ENCODE measurements at regions not wholly inside any gene's neighbourhood (a gene's known extent, or its start where the extent isn't known, plus 50 kb on each side); places are given as distances from the start of the nearest gene placed in this dataset.

- peak; percentile 8 for DNase-seq (ENCODE audit: low read depth)
Observed at GRCh38 chr15:81987628-81988027, 58.2 kb downstream of the MEX3B start.

DNA sequence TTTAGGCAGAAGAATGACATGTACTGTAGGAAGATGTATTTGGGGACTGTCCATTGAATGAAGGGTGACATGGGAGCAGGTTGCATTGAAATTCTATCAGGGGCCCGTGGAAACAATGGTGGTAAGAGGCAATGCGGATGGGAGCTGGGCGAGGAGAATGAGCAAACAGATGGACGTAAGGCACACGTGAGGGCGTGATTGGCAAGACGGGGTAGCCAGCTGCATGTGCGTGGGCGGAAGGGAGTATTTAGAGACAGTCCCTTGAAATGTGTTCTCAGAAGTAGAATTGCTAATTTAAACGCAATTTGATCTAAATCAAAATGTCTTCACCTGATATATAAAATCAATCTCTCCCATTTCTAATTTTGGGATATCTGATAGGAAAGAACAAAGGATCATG is 62.3 kb downstream of the MEX3B start:
- no peak for DNase-seq (ENCODE audit: low read depth)

GRCh38 chr15:81982808-81983207 is 63.0 kb downstream of the MEX3B start:
- DNase-seq (ENCODE audit: low read depth) = no peak

DNA sequence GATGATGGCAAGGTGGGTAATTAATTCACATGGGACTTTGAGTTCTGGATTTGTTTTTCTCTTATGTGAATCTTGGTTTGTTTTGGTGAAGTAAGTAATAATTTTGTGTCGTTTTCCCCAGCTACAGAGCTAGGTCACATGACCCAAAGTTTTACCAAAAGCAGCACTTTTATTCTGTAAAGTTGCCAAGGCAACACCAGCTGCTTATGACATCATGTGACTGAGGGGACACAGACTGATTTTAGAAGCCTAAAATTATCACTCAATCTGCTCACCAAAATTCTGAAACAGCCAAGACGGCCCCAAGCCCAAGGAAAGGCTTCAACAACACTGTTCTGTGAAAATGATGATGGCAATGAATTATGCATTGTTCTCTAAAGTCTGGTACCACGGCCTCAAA is 63.9 kb downstream of the MEX3B start:
- no peak for DNase-seq (ENCODE audit: low read depth)

- DNase-seq (ENCODE audit: low read depth) = no peak
Observed at GRCh38 chr15:81977464-81977863, 68.4 kb downstream of the MEX3B start.

GRCh38 chr15:81968691-81969090 is 77.1 kb downstream of the MEX3B start:
- DNase-seq (ENCODE audit: low read depth) = no peak

- no peak for DNase-seq (ENCODE audit: low read depth)
Observed at GRCh38 chr15:81966631-81967030, 79.2 kb downstream of the MEX3B start.

- no peak for DNase-seq (ENCODE audit: low read depth)
Observed at GRCh38 chr15:81962482-81962881, 83.3 kb downstream of the MEX3B start.

DNA sequence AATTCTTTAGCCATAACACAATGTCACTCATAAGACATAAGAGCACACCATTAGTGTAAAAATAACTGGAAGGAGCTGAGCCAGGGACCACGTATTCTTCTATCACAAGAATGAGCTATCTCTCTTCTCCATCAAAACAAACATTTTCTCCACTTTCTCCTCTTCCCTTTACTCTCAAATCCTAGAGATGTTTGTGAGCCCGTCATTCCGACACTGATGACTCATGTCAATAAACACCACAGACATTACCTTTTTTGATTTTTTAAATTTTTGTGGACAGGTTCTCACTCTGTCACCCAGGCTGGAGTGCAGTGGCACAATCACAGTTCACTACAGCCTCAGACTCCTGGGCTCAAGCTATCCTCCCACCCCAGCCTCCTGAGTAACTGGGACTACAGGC is 86.6 kb downstream of the MEX3B start:
- DNase-seq (ENCODE audit: low read depth) = no peak

DNA sequence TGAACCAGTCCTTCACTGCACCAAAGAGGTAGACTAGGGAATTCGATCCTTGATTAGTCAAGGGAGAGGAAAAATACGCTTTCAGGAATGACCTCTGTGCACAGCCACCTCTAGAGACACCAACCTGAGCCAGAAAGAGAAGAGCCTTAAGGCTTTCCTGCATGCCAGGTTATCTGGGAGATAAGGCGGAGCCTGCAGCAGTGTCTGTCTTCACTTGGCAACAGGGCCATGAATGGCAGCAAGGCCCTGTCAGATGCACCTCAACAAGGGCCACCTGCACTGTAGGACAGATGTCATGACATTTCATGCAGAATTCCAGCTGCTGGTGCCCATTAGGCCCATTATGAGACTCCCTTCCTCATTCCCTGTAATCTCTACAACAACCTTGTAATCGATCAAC is 88.1 kb downstream of the MEX3B start:
- DNase-seq (ENCODE audit: low read depth) = no peak

DNA sequence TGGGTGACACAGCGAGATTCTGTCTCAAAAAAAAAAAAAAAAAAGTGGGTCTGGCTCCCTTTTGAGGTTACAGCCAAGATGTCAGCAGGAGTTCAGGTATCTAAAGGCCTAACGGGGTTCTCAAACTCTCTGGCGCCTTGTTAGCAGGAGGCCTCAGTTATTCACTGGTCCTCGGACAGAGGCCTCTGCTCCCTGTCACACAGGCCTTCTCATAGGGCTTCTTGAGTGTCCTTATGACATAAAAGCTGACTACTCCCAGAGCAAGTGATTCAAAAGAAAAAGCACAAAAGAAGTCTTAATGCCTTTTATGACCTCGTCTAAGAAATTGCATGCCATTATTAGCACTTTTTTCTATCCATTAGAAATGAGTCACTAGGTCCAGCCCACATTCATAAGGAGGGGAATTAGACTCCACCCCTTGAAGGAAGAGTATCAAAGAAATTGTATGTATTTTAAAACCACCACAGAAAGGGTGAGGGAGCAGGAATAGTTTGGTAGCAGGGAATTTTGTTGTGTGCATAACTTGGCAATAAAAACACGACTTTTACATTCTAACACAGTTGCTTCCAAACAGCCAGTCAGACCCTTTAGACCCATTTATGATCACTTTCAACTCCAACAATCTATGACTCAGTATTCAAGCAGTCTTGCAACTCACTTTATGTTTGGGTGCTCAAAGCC is 90.3 kb downstream of the MEX3B start:
- DNase-seq (ENCODE audit: low read depth) = no peak

- no peak for DNase-seq (ENCODE audit: low read depth)
Observed at GRCh38 chr15:81954158-81954783, 91.5 kb downstream of the MEX3B start.

- DNase-seq (ENCODE audit: low read depth) = no peak
Observed at GRCh38 chr15:81950841-81951414, 94.9 kb downstream of the MEX3B start.

- peak; percentile 61 for DNase-seq (ENCODE audit: low read depth)
Observed at GRCh38 chr15:81948751-81949150, 97.1 kb downstream of the MEX3B start.

DNA sequence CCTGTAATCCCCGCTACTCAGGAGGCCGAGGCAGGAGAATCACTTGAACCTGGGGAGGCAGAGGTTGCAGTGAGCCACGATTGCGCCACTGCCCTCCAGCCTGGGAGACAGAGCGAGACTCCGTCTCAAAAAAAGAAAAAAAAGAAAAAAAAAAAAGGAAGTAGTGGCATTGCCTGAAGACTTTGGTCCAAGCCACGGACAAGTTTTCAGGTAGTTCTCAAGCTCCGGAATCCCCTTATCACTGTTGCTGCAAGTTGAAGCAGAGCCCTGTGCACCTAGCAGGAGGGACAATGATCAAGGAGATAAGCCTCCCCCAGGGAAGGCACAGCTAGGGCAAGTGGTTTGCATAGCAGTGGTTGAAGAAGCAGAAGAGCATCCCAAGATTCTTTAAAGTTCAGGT is 97.6 kb downstream of the MEX3B start:
- DNase-seq (ENCODE audit: low read depth) = no peak

- DNase-seq (ENCODE audit: low read depth) = no peak
Observed at GRCh38 chr15:81947548-81947947, 98.3 kb downstream of the MEX3B start.

GRCh38 chr15:81945014-81945615 is 100.7 kb downstream of the MEX3B start:
- no peak for DNase-seq (ENCODE audit: low read depth)

DNA sequence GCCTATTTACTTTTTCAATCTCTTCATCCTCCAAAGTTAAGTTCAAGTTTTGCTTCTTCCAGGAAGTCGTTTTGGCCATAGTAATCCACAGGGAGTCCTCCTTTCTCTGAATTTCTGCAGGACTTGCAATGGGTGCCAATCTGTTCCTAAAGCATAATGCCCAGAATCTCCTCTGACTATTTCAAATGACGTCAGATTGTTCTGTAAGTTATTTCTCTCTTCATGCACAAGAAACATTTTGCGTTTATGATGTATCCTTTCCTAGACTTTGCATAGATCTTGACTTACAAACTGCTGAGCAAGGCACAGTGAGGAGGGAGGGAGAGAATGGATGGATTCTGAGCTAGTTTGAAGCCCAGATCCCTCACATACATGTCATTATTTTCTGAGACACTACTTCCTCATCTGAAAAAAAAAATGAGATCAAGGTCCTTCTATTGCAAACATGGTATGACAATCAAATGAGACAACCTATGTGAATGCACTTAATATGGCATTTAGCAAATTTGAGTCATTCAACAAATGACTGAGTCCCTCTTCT is 103.1 kb downstream of the MEX3B start:
- no peak for DNase-seq (ENCODE audit: low read depth)

GRCh38 chr15:81942157-81942556 is 103.7 kb downstream of the MEX3B start:
- no peak for DNase-seq (ENCODE audit: low read depth)

DNA sequence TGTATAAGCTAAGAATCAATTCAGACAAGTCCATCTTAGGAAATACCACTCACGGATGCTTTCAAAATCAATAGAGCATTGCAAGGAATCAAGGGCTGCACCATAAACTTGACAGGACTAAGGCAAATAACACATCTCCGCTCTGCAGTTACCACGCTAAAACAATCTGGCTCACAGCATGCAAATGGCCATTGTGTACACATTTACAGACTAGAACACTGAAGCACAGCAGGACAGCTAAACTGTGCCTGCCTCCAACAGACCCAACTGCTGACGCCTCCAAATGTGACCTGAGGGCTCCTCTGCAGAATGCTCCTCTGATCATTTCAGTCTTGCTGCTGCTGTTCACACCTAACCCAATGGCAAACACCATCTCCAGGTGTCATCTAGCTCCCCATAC is 104.3 kb downstream of the MEX3B start:
- DNase-seq (ENCODE audit: low read depth) = no peak

- DNase-seq (ENCODE audit: low read depth) = no peak
Observed at GRCh38 chr15:81940467-81941451, 105.1 kb downstream of the MEX3B start.

All from HT1080 (cell line).